WTC11 (cell line): ENCODE measurements at regions not wholly inside any gene's neighbourhood (a gene's known extent, or its start where the extent isn't known, plus 50 kb on each side); places are given as distances from the start of the nearest gene placed in this dataset.

Experiments
- ATAC-seq: fragments of 200-7000 bp; cut with Tn5 transposase; 2 replicates; pipeline ENCODE4 v1.10.0; 2021; ENCODE audit warnings: mild to moderate bottlenecking, moderate library complexity
- CTCF ChIA-PET: fragments of 300-600 bp; sonication (Branson Sonifier 250); formaldehyde crosslinking; loops from one replicate; lab custom pipeline; 2021; ENCODE audit warnings: antibody characterized with exemption; lab: Charles Lee
- POLR2A ChIA-PET: fragments of 350-600 bp; sonication (Branson Sonifier 250); formaldehyde crosslinking; loops from one replicate; lab custom pipeline; 2021; ENCODE audit warnings: antibody characterized with exemption; lab: Charles Lee
- DNase-seq: peaks from one replicate; pipeline ENCODE4 v3.0.0; 2021; ENCODE audit warnings: low spot score
- H3K27ac Mint-ChIP-seq: 2 replicates; pipeline ENCODE4 v1.8.0; 2021; ENCODE audit warnings: mixed read lengths
- H3K27me3 Mint-ChIP-seq: 2 replicates; pipeline ENCODE4 v1.8.0; 2021; ENCODE audit warnings: low read depth, mild to moderate bottlenecking, moderate library complexity, mixed read lengths
- H3K36me3 Mint-ChIP-seq: 2 replicates; pipeline ENCODE4 v1.8.0; 2021; ENCODE audit warnings: mixed read lengths
- H3K4me1 Mint-ChIP-seq: 2 replicates; pipeline ENCODE4 v1.8.0; 2022; ENCODE audit warnings: mixed read lengths
- H3K4me3 Mint-ChIP-seq: 2 replicates; pipeline ENCODE4 v1.8.0; 2021; ENCODE audit warnings: mild to moderate bottlenecking, moderate library complexity, mixed read lengths
- H3K9me3 Mint-ChIP-seq: 2 replicates; pipeline ENCODE4 v1.8.0; 2021; ENCODE audit warnings: mixed read lengths
- ATF2 ChIP-seq: sonication (generic); formaldehyde crosslinking; IDR thresholded peaks from 2 replicates; pipeline ENCODE4 v1.8.1; 2022; ENCODE audit warnings: low read depth, missing genetic modification reagents, borderline replicate concordance
- ATF3 ChIP-seq: sonication (generic); formaldehyde crosslinking; conservative IDR thresholded peaks from 2 replicates; pipeline ENCODE4 v1.8.1; 2022; ENCODE audit warnings: mild to moderate bottlenecking, missing genetic modification reagents
- CREM ChIP-seq: sonication (generic); formaldehyde crosslinking; IDR thresholded peaks from 2 replicates; pipeline ENCODE4 v1.8.1; 2022; ENCODE audit warnings: mild to moderate bottlenecking, missing genetic modification reagents, moderate library complexity
- ELF4 ChIP-seq: sonication (generic); formaldehyde crosslinking; IDR thresholded peaks from 2 replicates; pipeline ENCODE4 v1.8.1; 2022; ENCODE audit warnings: low read depth, mild to moderate bottlenecking, moderate library complexity, missing genetic modification reagents
- EMX1 ChIP-seq: fragments of 250-450 bp; sonication (Bioruptor Pico); IDR thresholded peaks from 2 replicates; pipeline ENCODE4 v1.8.0; 2021; ENCODE audit warnings: mild to moderate bottlenecking
- ETV6 ChIP-seq: sonication (generic); formaldehyde crosslinking; IDR thresholded peaks from 2 replicates; pipeline ENCODE4 v1.8.1; 2022; ENCODE audit warnings: mild to moderate bottlenecking, missing genetic modification reagents
- FOXJ3 ChIP-seq: sonication (generic); formaldehyde crosslinking; IDR thresholded peaks from 2 replicates; pipeline ENCODE4 v1.9.0; 2021; ENCODE audit warnings: missing genetic modification reagents, mild to moderate bottlenecking, borderline replicate concordance
- FOXP1 ChIP-seq: sonication (generic); formaldehyde crosslinking; IDR thresholded peaks from 2 replicates; pipeline ENCODE4 v1.8.0; 2022; ENCODE audit warnings: missing genetic modification reagents, mild to moderate bottlenecking, moderate library complexity, borderline replicate concordance
- GABPB1 ChIP-seq: sonication (generic); formaldehyde crosslinking; IDR thresholded peaks from 2 replicates; pipeline ENCODE4 v1.8.1; 2023; ENCODE audit warnings: mild to moderate bottlenecking, missing genetic modification reagents
- HMGA2 ChIP-seq: fragments of 250-450 bp; sonication (Bioruptor Pico); IDR thresholded peaks from 2 replicates; pipeline ENCODE4 v1.4.0; 2021; ENCODE audit warnings: mild to moderate bottlenecking, moderate library complexity
- IRF2 ChIP-seq: sonication (generic); formaldehyde crosslinking; IDR thresholded peaks from 2 replicates; pipeline ENCODE4 v1.8.0; 2022; ENCODE audit warnings: low read depth, missing genetic modification reagents, borderline replicate concordance
- JAZF1 ChIP-seq: fragments of 250-450 bp; sonication (Bioruptor Pico); IDR thresholded peaks from 2 replicates; pipeline ENCODE4 v1.9.0; 2021; ENCODE audit warnings: moderate library complexity, mild to moderate bottlenecking, inconsistent platforms
- JUN ChIP-seq: sonication (generic); formaldehyde crosslinking; IDR thresholded peaks from 2 replicates; pipeline ENCODE4 v1.8.0; 2023; ENCODE audit warnings: mild to moderate bottlenecking, missing genetic modification reagents
- NFE2L1 ChIP-seq: sonication (generic); formaldehyde crosslinking; IDR thresholded peaks from 2 replicates; pipeline ENCODE4 v1.8.1; 2023; ENCODE audit warnings: missing genetic modification reagents
- NFYB ChIP-seq: sonication (generic); formaldehyde crosslinking; conservative IDR thresholded peaks from 2 replicates; pipeline ENCODE4 v1.8.0; 2022; ENCODE audit warnings: low read depth, missing genetic modification reagents
- OVOL2 ChIP-seq: fragments of 250-450 bp; sonication (Bioruptor Pico); IDR thresholded peaks from 2 replicates; pipeline ENCODE4 v1.9.0; 2021; ENCODE audit warnings: mild to moderate bottlenecking, borderline replicate concordance
- PREB ChIP-seq: sonication (generic); formaldehyde crosslinking; IDR thresholded peaks from 2 replicates; pipeline ENCODE4 v1.8.1; 2022; ENCODE audit warnings: mild to moderate bottlenecking, missing genetic modification reagents, moderate library complexity, borderline replicate concordance
- PRRX2 ChIP-seq: fragments of 250-450 bp; sonication (Bioruptor Pico); IDR thresholded peaks from 2 replicates; pipeline ENCODE4 v1.8.0; 2021; ENCODE audit warnings: mild to moderate bottlenecking
- RELA ChIP-seq: sonication (generic); formaldehyde crosslinking; IDR thresholded peaks from 2 replicates; pipeline ENCODE4 v1.8.1; 2022; ENCODE audit warnings: missing genetic modification reagents, mild to moderate bottlenecking, borderline replicate concordance
- TEAD1 ChIP-seq: sonication (generic); formaldehyde crosslinking; IDR thresholded peaks from 2 replicates; pipeline ENCODE4 v1.8.0; 2022; ENCODE audit warnings: mild to moderate bottlenecking, missing genetic modification reagents
- USF1 ChIP-seq: sonication (generic); formaldehyde crosslinking; IDR thresholded peaks from 2 replicates; pipeline ENCODE4 v1.8.0; 2022; ENCODE audit warnings: mild to moderate bottlenecking, missing genetic modification reagents
- ZBTB21 ChIP-seq: sonication (generic); formaldehyde crosslinking; IDR thresholded peaks from 2 replicates; pipeline ENCODE4 v1.8.1; 2023; ENCODE audit warnings: mild to moderate bottlenecking, missing genetic modification reagents, borderline replicate concordance
- ZBTB43 ChIP-seq: sonication (generic); formaldehyde crosslinking; IDR thresholded peaks from 2 replicates; pipeline ENCODE4 v1.8.1; 2023; ENCODE audit warnings: mild to moderate bottlenecking, missing genetic modification reagents
- ZMAT4 ChIP-seq: fragments of 250-450 bp; sonication (Bioruptor Pico); IDR thresholded peaks from 2 replicates; pipeline ENCODE4 v1.9.0; 2021; ENCODE audit warnings: mild to moderate bottlenecking
- ZNF121 ChIP-seq: sonication (generic); formaldehyde crosslinking; IDR thresholded peaks from 2 replicates; pipeline ENCODE4 v1.8.0; 2023; ENCODE audit warnings: missing genetic modification reagents
- ZNF317 ChIP-seq: sonication (generic); formaldehyde crosslinking; IDR thresholded peaks from 2 replicates; pipeline ENCODE4 v1.8.1; 2023; ENCODE audit warnings: low read depth, mild to moderate bottlenecking, moderate library complexity, missing genetic modification reagents, borderline replicate concordance
- ZNF425 ChIP-seq: fragments of 250-450 bp; sonication (Bioruptor Pico); conservative IDR thresholded peaks from 2 replicates; pipeline ENCODE4 v1.9.0; 2021; ENCODE audit warnings: mild to moderate bottlenecking

GRCh38 chr4:18722748-18723191 is 701.2 kb upstream of the LCORL start:
- peaks cover 3% of the 10 kb centered on the region; the same call in 1 of the 2 replicates for H3K4me1 Mint-ChIP-seq
- no peak overlapping the region for H3K4me3 Mint-ChIP-seq

GRCh38 chr4:18698119-18698883 is 676.7 kb upstream of the LCORL start:
- peaks cover 17% of the 10 kb centered on the region for H3K36me3 Mint-ChIP-seq
- peaks cover 42% of the 10 kb centered on the region for H3K4me1 Mint-ChIP-seq
- DNase-seq (no peak), ATAC-seq (peak; percentile 61)
- ChIA-PET CTCF (no interaction called here), POLR2A (no interaction called here)
- no peaks in the 10 kb centered on the region; the same call in 1 of the 2 replicates for H3K27me3 Mint-ChIP-seq
- peaks cover 17% of the 10 kb centered on the region for H3K9me3 Mint-ChIP-seq
- no peak overlapping the region for H3K4me3 Mint-ChIP-seq
- peak overlapping the region; percentile 42 for H3K27ac Mint-ChIP-seq
- no peak for TF ChIP-seq ZNF121
- TF ChIP-seq CREM (CRISPR knock-in tag): no peak
- TF ChIP-seq ZBTB21 (CRISPR knock-in tag): no peak
- no peak for TF ChIP-seq JUN (CRISPR knock-in tag)
- TF ChIP-seq ELF4 (CRISPR knock-in tag): no peak
- TF ChIP-seq ZNF425 (CRISPR knock-in tag): no peak
- TF ChIP-seq USF1: no peak
- TF ChIP-seq PRRX2 (CRISPR knock-in tag): no peak
- TF ChIP-seq PREB (CRISPR knock-in tag): no peak
- TF ChIP-seq IRF2 (CRISPR knock-in tag): no peak
- TF ChIP-seq OVOL2 (CRISPR knock-in tag): no peak

More at GRCh38 chr4:18722748-18723191, 701.2 kb upstream of the LCORL start:
- Mint-ChIP-seq H3K36me3 (peaks cover 15% of the 10 kb centered on the region), H3K27ac (no peak overlapping the region)
- CTCF ChIA-PET: no interaction called here
- TF ChIP-seq ETV6 (CRISPR knock-in tag) (no peak), ATF2 (no peak), ZMAT4 (CRISPR knock-in tag) (no peak), GABPB1 (CRISPR knock-in tag) (no peak), EMX1 (CRISPR knock-in tag) (no peak), ZBTB21 (CRISPR knock-in tag) (no peak), FOXJ3 (CRISPR knock-in tag) (no peak), ZBTB43 (CRISPR knock-in tag) (no peak), JAZF1 (CRISPR knock-in tag) (no peak), FOXP1 (CRISPR knock-in tag) (no peak), NFYB (no peak), HMGA2 (CRISPR knock-in tag) (no peak), NFE2L1 (CRISPR knock-in tag) (no peak), RELA (CRISPR knock-in tag) (no peak), TEAD1 (CRISPR knock-in tag) (no peak), IRF2 (CRISPR knock-in tag) (no peak), ZNF317 (CRISPR knock-in tag) (no peak), ATF3 (CRISPR knock-in tag) (no peak)
- TF ChIP-seq, all 79 proteins: peak for 0
- DNase-seq (no peak), ATAC-seq (0 out of 2 replicates have a peak, but pooled peaks have one; percentile 24)
- POLR2A ChIA-PET: no interaction called here
- Mint-ChIP-seq H3K27me3 (no peaks in the 10 kb centered on the region; the same call in 1 of the 2 replicates), H3K9me3 (peaks cover 38% of the 10 kb centered on the region)
